H1 (cell line): ENCODE measurements at regions not wholly inside any gene's neighbourhood (a gene's known extent, or its start where the extent isn't known, plus 50 kb on each side); places are given as distances from the start of the nearest gene placed in this dataset.

Experiments
- CTCF ChIA-PET: fragments of 300-600 bp; sonication (Branson Sonifier 250); formaldehyde crosslinking; loops from one replicate; lab custom pipeline; 2021; ENCODE audit not compliant: partially characterized antibody; lab: Charles Lee
- POLR2A ChIA-PET: fragments of 300-600 bp; sonication (Branson Sonifier 250); formaldehyde crosslinking; loops from one replicate; lab custom pipeline; 2021; ENCODE audit warnings: inconsistent platforms; ENCODE audit not compliant: partially characterized antibody; lab: Charles Lee
- DNase-seq, 2 experiments: peaks; one replicate each; pipeline versions ENCODE4 v3.0.0 to v3.0.0-alpha.2; 2010 to 2022; ENCODE audit warnings: low spot score in 2 of 2, low read depth in 1 of 2, mixed read lengths in 1 of 2
- FAIRE-seq: peaks from 2 replicates; lab custom pipeline; 2011; peaks lifted over from hg19 to GRCh38; lab: Jason Lieb, UNC
- H2AFZ ChIP-seq: 2 replicates; pipeline ENCODE4 v1.8.1; 2012; ENCODE audit warnings: low read length, inconsistent platforms
- H2AK5ac ChIP-seq: 2 replicates; pipeline ENCODE4 v1.6.1; 2013; ENCODE audit warnings: low read depth, low read length
- H2BK120ac ChIP-seq: replicated peaks from 2 replicates; pipeline ENCODE3; 2013; ENCODE audit warnings: low read depth, low read length, inconsistent platforms
- H2BK12ac ChIP-seq: 2 replicates; pipeline ENCODE4 v1.6.1; 2013; ENCODE audit warnings: low read depth, low read length
- H2BK15ac ChIP-seq: 2 replicates; pipeline ENCODE4 v1.6.1; 2013; ENCODE audit warnings: low read length
- H2BK20ac ChIP-seq: 2 replicates; pipeline ENCODE4 v1.6.1; 2013; ENCODE audit warnings: low read length
- H2BK5ac ChIP-seq: 2 replicates; pipeline ENCODE4 v1.6.1; 2013; ENCODE audit warnings: low read depth, low read length
- H3K14ac ChIP-seq: 2 replicates; pipeline ENCODE4 v1.6.1; 2013; ENCODE audit warnings: inconsistent platforms; ENCODE audit not compliant: insufficient read length
- H3K18ac ChIP-seq: 2 replicates; pipeline ENCODE4 v1.6.1; 2013; ENCODE audit warnings: low read length; ENCODE audit errors: extremely low read depth
- H3K23ac ChIP-seq: 2 replicates; pipeline ENCODE4 v1.6.1; 2013; ENCODE audit warnings: inconsistent platforms; ENCODE audit not compliant: insufficient read length
- H3K23me2 ChIP-seq: 2 replicates; pipeline ENCODE4 v1.6.1; 2013; ENCODE audit warnings: low read depth, low read length
- H3K27ac ChIP-seq: 2 replicates; pipeline ENCODE4 v1.6.1; 2011; ENCODE audit warnings: low read depth, low read length, inconsistent platforms
- H3K27me3 ChIP-seq, 4 experiments: replicated peaks in 1 of 4; 1 replicate in 1 of 4; 2 replicates in 3 of 4; pipeline versions ENCODE4 v1.6.1 to v1.8.1; 2011 to 2013; ENCODE audit warnings: low read length in 3 of 4, mild to moderate bottlenecking in 3 of 4, inconsistent platforms in 2 of 4, mixed read lengths in 2 of 4, moderate library complexity in 1 of 4; ENCODE audit not compliant: control insufficient read depth in 3 of 4, insufficient read depth in 3 of 4; ENCODE audit errors: extremely low read depth in 1 of 4
- H3K36me3 ChIP-seq, 4 experiments: 2 replicates each; pipeline versions ENCODE4 v1.6.1 to v1.8.1; 2011 to 2013; ENCODE audit warnings: mild to moderate bottlenecking in 4 of 4, low read length in 3 of 4, moderate library complexity in 2 of 4, control low read depth in 1 of 4, inconsistent platforms in 1 of 4; ENCODE audit not compliant: insufficient read depth in 4 of 4, control insufficient read depth in 2 of 4
- H3K4ac ChIP-seq: replicated peaks from 2 replicates; pipeline ENCODE3; 2013; ENCODE audit warnings: low read length, low read depth, mixed read lengths, inconsistent platforms; ENCODE audit not compliant: insufficient read length
- H3K4me1 ChIP-seq, 4 experiments: replicated peaks in 1 of 4; 1 replicate in 1 of 4; 2 replicates in 3 of 4; pipeline versions ENCODE4 v1.6.1 to v1.8.1; 2011 to 2013; ENCODE audit warnings: low read length in 3 of 4, inconsistent platforms in 2 of 4, mixed read lengths in 1 of 4; ENCODE audit not compliant: insufficient read depth in 4 of 4, control insufficient read depth in 3 of 4
- H3K4me2 ChIP-seq, 2 experiments: 2 replicates each; pipeline versions ENCODE4 v1.6.1 to v1.8.1; 2011 to 2013; ENCODE audit warnings: low read depth in 2 of 2, low read length in 2 of 2, control low read depth in 1 of 2, inconsistent platforms in 1 of 2, mild to moderate bottlenecking in 1 of 2; ENCODE audit not compliant: insufficient read depth in 1 of 2
- H3K4me3 ChIP-seq, 4 experiments: fragments of 200-600, 300-600 bp in 1 of 4; sonication (generic), shearing (Covaris generic), sonication (Bioruptor Twin) in 1 of 4; 2 replicates each; pipeline versions ENCODE4 v1.5.1 to v1.8.1; 2011 to 2016; ENCODE audit warnings: low read length in 4 of 4, low read depth in 3 of 4, control low read depth in 2 of 4, inconsistent platforms in 2 of 4, mild to moderate bottlenecking in 2 of 4, mixed read lengths in 1 of 4, moderate library complexity in 1 of 4; ENCODE audit not compliant: insufficient read depth in 2 of 4; ENCODE audit errors: extremely low read depth in 1 of 4
- H3K56ac ChIP-seq: replicated peaks from 2 replicates; pipeline ENCODE3; 2013; ENCODE audit warnings: low read depth, mild to moderate bottlenecking, mixed read lengths, low read length, inconsistent platforms; ENCODE audit not compliant: insufficient read length
- H3K79me1 ChIP-seq: 2 replicates; pipeline ENCODE4 v1.6.1; 2013; ENCODE audit warnings: low read depth, low read length, control low read depth
- H3K79me2 ChIP-seq, 2 experiments: 2 replicates each; pipeline versions ENCODE4 v1.6.1 to v1.8.1; 2012 to 2013; ENCODE audit warnings: low read length in 2 of 2, mild to moderate bottlenecking in 2 of 2, inconsistent platforms in 1 of 2; ENCODE audit not compliant: insufficient read depth in 2 of 2, control insufficient read depth in 1 of 2
- H3K9ac ChIP-seq, 4 experiments: replicated peaks in 1 of 4; 1 replicate in 1 of 4; 2 replicates in 3 of 4; pipeline versions ENCODE4 v1.6.1 to v1.8.1; 2011 to 2013; ENCODE audit warnings: low read depth in 3 of 4, low read length in 3 of 4, control low read depth in 2 of 4, mild to moderate bottlenecking in 2 of 4, moderate library complexity in 2 of 4, inconsistent platforms in 1 of 4; ENCODE audit errors: extremely low read depth in 1 of 4
- H3K9me3 ChIP-seq, 2 experiments: 2 replicates each; pipeline versions ENCODE4 v1.6.1 to v1.8.1; 2012 to 2013; ENCODE audit warnings: mild to moderate bottlenecking in 2 of 2, moderate library complexity in 2 of 2, control low read depth in 1 of 2, inconsistent platforms in 1 of 2, low read depth in 1 of 2, low read length in 1 of 2, mixed read lengths in 1 of 2; ENCODE audit not compliant: insufficient read depth in 2 of 2
- H4K20me1 ChIP-seq, 2 experiments: replicated peaks in 1 of 2; 2 replicates each; pipeline versions ENCODE3 to v1.8.1; 2011 to 2013; ENCODE audit warnings: inconsistent platforms in 2 of 2, low read length in 2 of 2, mild to moderate bottlenecking in 1 of 2; ENCODE audit not compliant: insufficient read depth in 2 of 2, control insufficient read depth in 1 of 2
- H4K5ac ChIP-seq: 2 replicates; pipeline ENCODE4 v1.6.1; 2013; ENCODE audit warnings: low read length, low read depth, mixed read lengths, inconsistent platforms; ENCODE audit not compliant: insufficient read length
- H4K8ac ChIP-seq: 2 replicates; pipeline ENCODE4 v1.8.0; 2013; ENCODE audit warnings: mild to moderate bottlenecking, moderate library complexity, low read length, inconsistent platforms; ENCODE audit not compliant: insufficient read depth; ENCODE audit errors: extremely low read depth
- H4K91ac ChIP-seq: replicated peaks from 2 replicates; pipeline ENCODE3; 2013; ENCODE audit warnings: low read length, mixed read lengths, inconsistent platforms; ENCODE audit not compliant: insufficient read length
- BCL11A ChIP-seq, 2 experiments: IDR thresholded peaks; one replicate each; pipeline ENCODE4 v1.6.1; 2011; ENCODE audit warnings: low read depth in 2 of 2, low read length in 2 of 2, mild to moderate bottlenecking in 2 of 2
- CBX8 ChIP-seq: fragments of 300-800, 300-1000 bp; sonication (generic); IDR thresholded peaks from 2 replicates; pipeline ENCODE4 v1.7.1; 2016; ENCODE audit warnings: low read depth, low read length, borderline replicate concordance
- CTBP2 ChIP-seq: IDR thresholded peaks from 2 replicates; pipeline ENCODE4 v1.7.0; 2011; ENCODE audit warnings: borderline replicate concordance, mild to moderate bottlenecking, moderate library complexity, mixed read lengths, low read length; ENCODE audit not compliant: insufficient read depth, insufficient read length
- GTF2F1 ChIP-seq: IDR thresholded peaks from 2 replicates; pipeline ENCODE4 v1.6.1; 2012; ENCODE audit warnings: low read depth, low read length, improper control_type of control experiment, borderline replicate concordance
- JUN ChIP-seq: IDR thresholded peaks from 2 replicates; pipeline ENCODE4 v1.6.1; 2011; ENCODE audit warnings: low read depth, mild to moderate bottlenecking, improper control_type of control experiment, low read length
- JUND ChIP-seq: IDR thresholded peaks from 2 replicates; pipeline ENCODE4 v1.6.1; 2011; ENCODE audit warnings: mild to moderate bottlenecking, improper control_type of control experiment, low read length
- MAX ChIP-seq: IDR thresholded peaks from 2 replicates; pipeline ENCODE4 v1.6.1; 2012; ENCODE audit warnings: inconsistent platforms
- POLR2AphosphoS5 ChIP-seq: IDR thresholded peaks from 2 replicates; pipeline ENCODE4 v1.6.1; 2011; ENCODE audit warnings: low read depth, low read length
- RAD21 ChIP-seq, 2 experiments: IDR thresholded peaks in 1 of 2; conservative IDR thresholded peaks in 1 of 2; 2 replicates each; pipeline ENCODE4 v1.6.1; 2011; ENCODE audit warnings: low read depth in 2 of 2, low read length in 2 of 2, improper control_type of control experiment in 1 of 2, inconsistent platforms in 1 of 2, mild to moderate bottlenecking in 1 of 2, moderate library complexity in 1 of 2
- SUZ12 ChIP-seq: fragments of 200-600 bp; sonication (generic); IDR thresholded peaks from 2 replicates; pipeline ENCODE4 v1.6.1; 2012; ENCODE audit warnings: mild to moderate bottlenecking, inconsistent platforms, low read length, moderate library complexity, mixed read lengths
- TAF1 ChIP-seq: IDR thresholded peaks from 2 replicates; pipeline ENCODE4 v1.6.1; 2011; ENCODE audit warnings: mild to moderate bottlenecking, low read depth, low read length
- TEAD4 ChIP-seq: IDR thresholded peaks from 2 replicates; pipeline ENCODE4 v1.6.1; 2012; ENCODE audit warnings: low read depth, low read length, inconsistent platforms, mixed read lengths
- ZNF274 ChIP-seq: IDR thresholded peaks from 2 replicates; pipeline ENCODE4 v1.7.0; 2012; ENCODE audit warnings: low read length, borderline replicate concordance; ENCODE audit errors: extremely low read depth
- WGBS, 2 experiments: shearing (Covaris generic) in 1 of 2; methylation state at CpG; one replicate each; pipeline versions ENCODE4 v1.1.6 to v1.1.7; 2013 to 2015; ENCODE audit warnings: low lambda C conversion rate in 2 of 2, mixed read lengths in 2 of 2, inconsistent platforms in 1 of 2, low coverage in 1 of 2, missing lambda C conversion rate in 1 of 2; ENCODE audit not compliant: insufficient replicate concordance in 2 of 2, insufficient coverage in 1 of 2, insufficient read length in 1 of 2; ENCODE audit errors: extremely low coverage in 1 of 2, missing lambda C conversion rate in 1 of 2; 5-methylcytosine and 5-hydroxymethylcytosine counted together

GRCh38 chr1:29549001-29549400 is 312.7 kb downstream of the PTPRU start:
- ChIA-PET POLR2A (no interaction called here), CTCF (interaction anchor here (0.6 kb wide), 1 partner anchor 107 kb away, joined by 3 read pairs; no protein-coding TSS in a partner anchor)
- no peak overlapping the region for H2AFZ ChIP-seq
- no peak for FAIRE-seq
- no peak overlapping the region for H3K23ac ChIP-seq
- H2BK15ac ChIP-seq, result no peak overlapping the region
- H3K79me2 ChIP-seq, result no peaks in the 10 kb centered on the region
- H3K56ac ChIP-seq, result no peak overlapping the region
- H4K8ac ChIP-seq, result no peak overlapping the region
- no peak overlapping the region for H2AK5ac ChIP-seq
- H2BK120ac ChIP-seq, result no peak overlapping the region
- H2BK12ac ChIP-seq, result no peak overlapping the region
- WGBS, 2 experiments, result 81% methylated on average over 6 of the region's 6 CpGs; no CpG with 5 or more reads in 1 of the 2 experiments
- DNase-seq, result no peak
- H3K4me3 ChIP-seq, result no peak overlapping the region
- peaks cover 0 to under 1% of the 10 kb centered on the region in 2 experiments for H4K20me1 ChIP-seq
- no peak overlapping the region for H2BK5ac ChIP-seq
- H3K9ac ChIP-seq, result no peak overlapping the region
- no peak overlapping the region for H3K4ac ChIP-seq
- H3K79me1 ChIP-seq, result no peaks in the 10 kb centered on the region
- H3K27me3 ChIP-seq, result no peaks in the 10 kb centered on the region
- H3K18ac ChIP-seq, result no peak overlapping the region
- peaks cover 3% of the 10 kb centered on the region for H3K23me2 ChIP-seq
- no peak overlapping the region for H3K14ac ChIP-seq
- no peaks in the 10 kb centered on the region for H3K9me3 ChIP-seq
- H3K4me2 ChIP-seq, result no peak overlapping the region
- H4K91ac ChIP-seq, result no peak overlapping the region
- H3K36me3 ChIP-seq, result no peaks in the 10 kb centered on the region
- H4K5ac ChIP-seq, result no peak overlapping the region
- H3K27ac ChIP-seq, result no peak overlapping the region
- peaks cover 0 to 7% (median 2%) of the 10 kb centered on the region in 4 experiments; a peak in 5 of 7 replicates for H3K4me1 ChIP-seq
- no peak overlapping the region for H2BK20ac ChIP-seq
- TF ChIP-seq SUZ12, result no peak
- TF ChIP-seq CBX8, result no peak
- TF ChIP-seq JUND, result no peak
- no peak for TF ChIP-seq RAD21 (IDR thresholded peaks at IDR 0.05 in 1 of 2, conservative IDR thresholded peaks at IDR 0.05 in 1 of 2; ENCODE audit: low read depth in 2 of 2, low read length in 2 of 2)
- no peak for TF ChIP-seq CTBP2
- TF ChIP-seq TEAD4, result no peak
- TF ChIP-seq BCL11A (IDR thresholded peaks at IDR 0.05; ENCODE audit: low read depth in 2 of 2, low read length in 2 of 2), result no peak
- TF ChIP-seq TAF1, result no peak
- no peak for TF ChIP-seq MAX
- TF ChIP-seq POLR2AphosphoS5, result no peak
- no peak for TF ChIP-seq GTF2F1
- no peak for TF ChIP-seq ZNF274
- no peak for TF ChIP-seq JUN
